ENCODE measurements at regions not wholly inside any gene's neighbourhood (a gene's known extent, or its start where the extent isn't known, plus 50 kb on each side); places are given as distances from the start of the nearest gene placed in this dataset.

GRCh38 chrX:40176351-40177116 lies 78.8 kb upstream of the BCOR start (continued):
- TF ChIP-seq MYC (CRISPR knock-in tag; IDR thresholded peaks at IDR 0.05; ENCODE audit: borderline replicate concordance) (peak; percentile 12; the same call in 1 of the 2 replicates), MATR3 (CRISPR knock-in tag; IDR thresholded peaks at IDR 0.05) (no peak), SNRNP70 (IDR thresholded peaks at IDR 0.05; ENCODE audit: low read depth, low read length) (no peak), PITX1 (CRISPR knock-in tag; IDR thresholded peaks at IDR 0.05) (no peak), HNF4A (CRISPR knock-in tag; IDR thresholded peaks at IDR 0.05) (0 out of 2 replicates have a peak, but pooled peaks have one; percentile 2), HNRNPLL (IDR thresholded peaks at IDR 0.05; ENCODE audit: low read depth, low read length, poor library complexity, severe bottlenecking) (peak; percentile 62), ZNF3 (CRISPR knock-in tag; IDR thresholded peaks at IDR 0.05) (no peak), TAF15 (IDR thresholded peaks at IDR 0.05; ENCODE audit: low read depth, low read length, poor library complexity, severe bottlenecking) (no peak), NR2F6 (IDR thresholded peaks at IDR 0.05) (peak; percentile 23; the same call in 1 of the 2 replicates), NR2F6 (CRISPR knock-in tag; IDR thresholded peaks at IDR 0.05) (no peak), BHLHE40 (IDR thresholded peaks at IDR 0.05; ENCODE audit: low read length) (peak; percentile 86), HNRNPK (IDR thresholded peaks at IDR 0.05; ENCODE audit: low read depth, low read length, poor library complexity, severe bottlenecking) (peak; percentile 10), ZNF674 (CRISPR knock-in tag; IDR thresholded peaks at IDR 0.05; ENCODE audit: low read depth) (no peak), RAD51 (IDR thresholded peaks at IDR 0.05; ENCODE audit: borderline replicate concordance) (no peak), KDM6A (CRISPR knock-in tag; IDR thresholded peaks at IDR 0.05; ENCODE audit: low read depth) (no peak), KDM1A (CRISPR knock-in tag; IDR thresholded peaks at IDR 0.05) (no peak), ZNF207 (IDR thresholded peaks at IDR 0.05; ENCODE audit: borderline replicate concordance) (no peak), MIER3 (CRISPR knock-in tag; IDR thresholded peaks at IDR 0.05; ENCODE audit: borderline replicate concordance) (no peak), ERF (CRISPR knock-in tag; IDR thresholded peaks at IDR 0.05) (no peak), ZNF17 (CRISPR knock-in tag; IDR thresholded peaks at IDR 0.05) (no peak), ZNF879 (CRISPR knock-in tag; IDR thresholded peaks at IDR 0.05) (peak; percentile 33; the same call in 1 of the 2 replicates), E2F2 (CRISPR knock-in tag; IDR thresholded peaks at IDR 0.05; ENCODE audit: borderline replicate concordance) (no peak), SOX6 (IDR thresholded peaks at IDR 0.05) (no peak), SOX6 (CRISPR knock-in tag; IDR thresholded peaks at IDR 0.05) (no peak), THYN1 (CRISPR knock-in tag; IDR thresholded peaks at IDR 0.05; ENCODE audit: borderline replicate concordance, low read depth) (no peak), KLF15 (CRISPR knock-in tag; IDR thresholded peaks at IDR 0.05; ENCODE audit: borderline replicate concordance) (no peak), MED1 (CRISPR knock-in tag; IDR thresholded peaks at IDR 0.05) (0 out of 2 replicates have a peak, but pooled peaks have one; percentile 3), MXD4 (CRISPR knock-in tag; IDR thresholded peaks at IDR 0.05) (no peak)
- TF ChIP-seq, protein P1, sequence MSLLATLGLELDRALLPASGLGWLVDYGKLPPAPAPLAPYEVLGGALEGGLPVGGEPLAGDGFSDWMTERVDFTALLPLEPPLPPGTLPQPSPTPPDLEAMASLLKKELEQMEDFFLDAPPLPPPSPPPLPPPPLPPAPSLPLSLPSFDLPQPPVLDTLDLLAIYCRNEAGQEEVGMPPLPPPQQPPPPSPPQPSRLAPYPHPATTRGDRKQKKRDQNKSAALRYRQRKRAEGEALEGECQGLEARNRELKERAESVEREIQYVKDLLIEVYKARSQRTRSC (CRISPR knock-in tag; IDR thresholded peaks at IDR 0.05; ENCODE audit: low read depth), result no peak
- TF ChIP-seq, protein P2, sequence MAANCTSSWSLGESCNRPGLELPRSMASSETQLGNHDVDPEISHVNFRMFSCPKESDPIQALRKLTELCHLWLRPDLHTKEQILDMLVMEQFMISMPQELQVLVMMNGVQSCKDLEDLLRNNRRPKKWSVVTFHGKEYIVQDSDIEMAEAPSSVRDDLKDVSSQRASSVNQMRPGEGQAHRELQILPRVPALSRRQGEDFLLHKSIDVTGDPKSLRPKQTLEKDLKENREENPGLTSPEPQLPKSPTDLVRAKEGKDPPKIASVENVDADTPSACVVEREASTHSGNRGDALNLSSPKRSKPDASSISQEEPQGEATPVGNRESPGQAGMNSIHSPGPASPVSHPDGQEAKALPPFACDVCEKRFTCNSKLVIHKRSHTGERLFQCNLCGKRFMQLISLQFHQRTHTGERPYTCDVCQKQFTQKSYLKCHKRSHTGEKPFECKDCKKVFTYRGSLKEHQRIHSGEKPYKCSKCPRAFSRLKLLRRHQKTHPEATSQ (CRISPR knock-in tag; IDR thresholded peaks at IDR 0.05; ENCODE audit: borderline replicate concordance), result no peak

All from HepG2 (cell line).